ENCODE measurements at regions not wholly inside any gene's neighbourhood (a gene's known extent, or its start where the extent isn't known, plus 50 kb on each side); places are given as distances from the start of the nearest gene placed in this dataset.
"Not testable (repeated sequence)": the region's sequence is repeated elsewhere in the genome, so short reads cannot be mapped to it uniquely, and the experiment has no call there.

- no peak for TF ChIP-seq CTCF (IDR thresholded peaks at IDR 0.05; ENCODE audit: control insufficient read depth, insufficient read depth, low read depth, low read length, missing control alignments)
These were observed 1081.6 kb downstream of the TYW1 start for GRCh38 chr7:68078157-68078710.

GRCh38 chr7:68082066-68082960 is 1085.7 kb downstream of the TYW1 start:
- not testable (repeated sequence) for DNase-seq (ENCODE audit: low read depth); H3K4me3 ChIP-seq (ENCODE audit: control insufficient read depth, low read depth, low read length)

More at GRCh38 chr7:68078157-68078710, 1081.6 kb downstream of the TYW1 start:
- no peak for DNase-seq (ENCODE audit: low read depth)
- no peak overlapping the region for H3K4me3 ChIP-seq (ENCODE audit: control insufficient read depth, low read depth, low read length)

GRCh38 chr7:68082961-68083657 is 1086.5 kb downstream of the TYW1 start:
- not testable (repeated sequence) for H3K4me3 ChIP-seq (ENCODE audit: control insufficient read depth, low read depth, low read length); DNase-seq (ENCODE audit: low read depth)

GRCh38 chr7:68087401-68087800 is 1090.8 kb downstream of the TYW1 start:
- H3K4me3 ChIP-seq (ENCODE audit: control insufficient read depth, low read depth, low read length) = no peak overlapping the region
- no peak for DNase-seq (ENCODE audit: low read depth)
- no peak for TF ChIP-seq CTCF (IDR thresholded peaks at IDR 0.05; ENCODE audit: control insufficient read depth, insufficient read depth, low read depth, low read length, missing control alignments)

- DNase-seq (ENCODE audit: low read depth) = no peak
- no peak for TF ChIP-seq CTCF (IDR thresholded peaks at IDR 0.05; ENCODE audit: control insufficient read depth, insufficient read depth, low read depth, low read length, missing control alignments)
- H3K4me3 ChIP-seq (ENCODE audit: control insufficient read depth, low read depth, low read length) = no peak overlapping the region
These were observed 1092.2 kb downstream of the TYW1 start for GRCh38 chr7:68088879-68089278.

- H3K4me3 ChIP-seq (ENCODE audit: control insufficient read depth, low read depth, low read length); DNase-seq (ENCODE audit: low read depth): not testable (repeated sequence)
These were observed 1093.6 kb downstream of the TYW1 start for GRCh38 chr7:68090256-68090655.

GRCh38 chr7:68103319-68103718 is 1106.7 kb downstream of the TYW1 start:
- H3K4me3 ChIP-seq (ENCODE audit: control insufficient read depth, low read depth, low read length) = no peak overlapping the region
- DNase-seq (ENCODE audit: low read depth) = no peak
- no peak for TF ChIP-seq CTCF (IDR thresholded peaks at IDR 0.05; ENCODE audit: control insufficient read depth, insufficient read depth, low read depth, low read length, missing control alignments)

- no peak for DNase-seq (ENCODE audit: low read depth)
- TF ChIP-seq CTCF (IDR thresholded peaks at IDR 0.05; ENCODE audit: control insufficient read depth, insufficient read depth, low read depth, low read length, missing control alignments) = no peak
- no peak overlapping the region for H3K4me3 ChIP-seq (ENCODE audit: control insufficient read depth, low read depth, low read length)
These were observed 1110.6 kb downstream of the TYW1 start for GRCh38 chr7:68107261-68107660.
